Kidney (tissue), 13 donors: ENCODE measurements at regions not wholly inside any gene's neighbourhood (a gene's known extent, or its start where the extent isn't known, plus 50 kb on each side); places are given as distances from the start of the nearest gene placed in this dataset.

ENCODE experiments used
- DNase-seq, 5 donors: peaks; one replicate each; pipeline ENCODE4 v3.0.0-alpha.2; 2013 to 2020
- FAIRE-seq: peaks from 2 replicates; lab custom pipeline; 2012; peaks lifted over from hg19 to GRCh38; lab: Jason Lieb, UNC
- H3K27ac ChIP-seq, 2 donors: one replicate each; pipeline ENCODE4 v1.7.0; 2013; ENCODE audit warnings: low read depth in 2 of 2, low read length in 2 of 2, inconsistent platforms in 1 of 2
- H3K27me3 ChIP-seq: one replicate; pipeline ENCODE4 v1.7.1; 2013; ENCODE audit warnings: low read length, inconsistent platforms; ENCODE audit not compliant: control insufficient read depth, insufficient read depth
- H3K36me3 ChIP-seq, 3 donors: one replicate each; pipeline versions ENCODE4 v1.7.0 to v1.7.1; 2013; ENCODE audit warnings: low read length in 3 of 3, control low read depth in 1 of 3, inconsistent platforms in 1 of 3; ENCODE audit not compliant: insufficient read depth in 3 of 3, control insufficient read depth in 2 of 3
- H3K4me1 ChIP-seq, 3 donors: one replicate each; pipeline versions ENCODE4 v1.7.0 to v1.7.1; 2013; ENCODE audit warnings: low read length in 3 of 3, inconsistent platforms in 1 of 3, low read depth in 1 of 3; ENCODE audit not compliant: control insufficient read depth in 2 of 3, insufficient read depth in 2 of 3
- H3K4me3 ChIP-seq, 3 donors: one replicate each; pipeline versions ENCODE4 v1.7.0 to v1.8.1; 2013; ENCODE audit warnings: low read length in 3 of 3, control low read depth in 1 of 3, inconsistent platforms in 1 of 3
- H3K9ac ChIP-seq, 3 donors: one replicate each; pipeline versions ENCODE4 v1.7.0 to v1.7.1; 2013; ENCODE audit warnings: low read length in 3 of 3, control low read depth in 1 of 3, inconsistent platforms in 1 of 3
- H3K9me3 ChIP-seq, 3 donors: one replicate each; pipeline versions ENCODE4 v1.7.0 to v1.7.1; 2013; ENCODE audit warnings: low read length in 3 of 3, control low read depth in 1 of 3, inconsistent platforms in 1 of 3; ENCODE audit not compliant: control insufficient read depth in 2 of 3, insufficient read depth in 1 of 3
- intact Hi-C: fragments of 100-400 bp; cut with DNase I; formaldehyde crosslinking; loops from one replicate; pipeline ENCODE4 v1.11.1; 2022
- TF ChIP-seq, protein P1 (sequence below): IDR thresholded peaks from 3 replicates; pipeline ENCODE4 v1.5.1; 2012; ENCODE audit warnings: mild to moderate bottlenecking, moderate library complexity, borderline replicate concordance; ENCODE audit not compliant: insufficient read depth; ENCODE audit errors: extremely low read depth
- donor health status: control.
- donor health status: control.
- donor health status: control.
- donor health status: control.
- donor health status: control.
- donor health status: DM: yes; HTN: yes; CAD: no.
- donor health status: Normal renal cell carcinoma (clear cell type).

DNA sequence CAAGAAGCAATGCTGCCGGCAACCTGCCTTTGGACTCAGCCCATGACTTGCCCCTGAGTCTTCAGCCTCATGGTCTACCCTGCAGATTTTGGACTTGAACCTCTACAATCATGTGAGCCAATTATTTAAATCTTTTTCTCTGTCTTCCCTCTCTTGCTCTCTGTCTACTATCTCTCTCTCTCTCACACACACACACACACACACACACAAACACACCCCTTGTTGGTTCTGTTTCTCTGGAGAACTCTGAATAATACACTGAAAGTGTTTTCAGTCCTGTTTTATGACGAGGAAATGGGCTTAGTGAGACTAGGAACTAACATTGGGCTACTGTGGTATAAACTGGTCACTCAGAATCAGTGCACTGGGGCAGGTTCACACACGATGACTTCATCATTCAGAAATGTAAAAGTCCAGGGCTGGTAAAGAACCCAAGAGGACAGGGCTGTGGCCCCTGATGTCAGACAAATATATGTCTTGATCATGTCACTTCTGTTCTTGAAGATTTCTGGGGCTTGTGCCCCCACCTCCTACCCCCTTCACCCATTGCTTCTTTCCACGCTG lies 266.1 kb upstream of the SIX2 start:
- no peak for FAIRE-seq
- peaks cover 0 to 6% (median 2%) of the 10 kb centered on the region in 3 donors for H3K4me1 ChIP-seq

GRCh38 chr2:45274250-45274926 lies 265.1 kb upstream of the SIX2 start:
- no peak overlapping the region for H3K9ac ChIP-seq
- H3K4me3 ChIP-seq, result no peak overlapping the region
- peaks cover 0 to 6% (median 2%) of the 10 kb centered on the region in 3 donors for H3K4me1 ChIP-seq
- no peak for FAIRE-seq
- no peaks in the 10 kb centered on the region for H3K36me3 ChIP-seq
- no peaks in the 10 kb centered on the region for H3K9me3 ChIP-seq
- intact Hi-C loops, result no loop called here
- peak in 1 of 5 donors; percentile 43 for DNase-seq
- H3K27ac ChIP-seq, result no peak overlapping the region
- H3K27me3 ChIP-seq, result no peaks in the 10 kb centered on the region
- TF ChIP-seq, protein P1, sequence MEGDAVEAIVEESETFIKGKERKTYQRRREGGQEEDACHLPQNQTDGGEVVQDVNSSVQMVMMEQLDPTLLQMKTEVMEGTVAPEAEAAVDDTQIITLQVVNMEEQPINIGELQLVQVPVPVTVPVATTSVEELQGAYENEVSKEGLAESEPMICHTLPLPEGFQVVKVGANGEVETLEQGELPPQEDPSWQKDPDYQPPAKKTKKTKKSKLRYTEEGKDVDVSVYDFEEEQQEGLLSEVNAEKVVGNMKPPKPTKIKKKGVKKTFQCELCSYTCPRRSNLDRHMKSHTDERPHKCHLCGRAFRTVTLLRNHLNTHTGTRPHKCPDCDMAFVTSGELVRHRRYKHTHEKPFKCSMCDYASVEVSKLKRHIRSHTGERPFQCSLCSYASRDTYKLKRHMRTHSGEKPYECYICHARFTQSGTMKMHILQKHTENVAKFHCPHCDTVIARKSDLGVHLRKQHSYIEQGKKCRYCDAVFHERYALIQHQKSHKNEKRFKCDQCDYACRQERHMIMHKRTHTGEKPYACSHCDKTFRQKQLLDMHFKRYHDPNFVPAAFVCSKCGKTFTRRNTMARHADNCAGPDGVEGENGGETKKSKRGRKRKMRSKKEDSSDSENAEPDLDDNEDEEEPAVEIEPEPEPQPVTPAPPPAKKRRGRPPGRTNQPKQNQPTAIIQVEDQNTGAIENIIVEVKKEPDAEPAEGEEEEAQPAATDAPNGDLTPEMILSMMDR, result no peak

More for the DNA sequence above, 266.1 kb upstream of the SIX2 start:
- peak in 2 of 5 donors; percentile 38 to 60 for DNase-seq
- TF ChIP-seq, protein P1, result no peak
- Histone ChIP-seq H3K27ac (no peak overlapping the region), H3K9ac (no peak overlapping the region), H3K27me3 (no peaks in the 10 kb centered on the region), H3K36me3 (no peaks in the 10 kb centered on the region), H3K9me3 (no peaks in the 10 kb centered on the region), H3K4me3 (peak overlapping the region in 1 of 3 donors; percentile 17)
- intact Hi-C loops, result no loop called here

- no peak for FAIRE-seq
- Histone ChIP-seq H3K4me3 (no peak overlapping the region), H3K36me3 (no peaks in the 10 kb centered on the region), H3K9me3 (no peaks in the 10 kb centered on the region), H3K9ac (no peak overlapping the region), H3K4me1 (peaks cover 0 to 6% (median 2%) of the 10 kb centered on the region in 3 donors), H3K27ac (no peak overlapping the region), H3K27me3 (no peaks in the 10 kb centered on the region)
- no peak for DNase-seq
- intact Hi-C loops, result no loop called here
- TF ChIP-seq, protein P1, result no peak
These were observed 264.4 kb upstream of the SIX2 start for GRCh38 chr2:45273412-45274249.
